ENCODE measurements at regions not wholly inside any gene's neighbourhood (a gene's known extent, or its start where the extent isn't known, plus 50 kb on each side); places are given as distances from the start of the nearest gene placed in this dataset.

GRCh38 chr19:46911456-46911855, 50.7 kb downstream of the ARHGAP35 start:
- DNase-seq (ENCODE audit: low spot score), result no peak

- no peak for DNase-seq (ENCODE audit: low spot score)
These were observed 52.5 kb downstream of the ARHGAP35 start for GRCh38 chr19:46913198-46913851.

GRCh38 chr19:46913852-46914430, 53.1 kb downstream of the ARHGAP35 start:
- no peak for DNase-seq (ENCODE audit: low spot score)

GRCh38 chr19:46915386-46915785, 54.6 kb downstream of the ARHGAP35 start:
- no peak for DNase-seq (ENCODE audit: low spot score)

- DNase-seq (ENCODE audit: low spot score), result no peak
These were observed 56.2 kb downstream of the ARHGAP35 start for GRCh38 chr19:46917002-46917401.

- no peak for DNase-seq (ENCODE audit: low spot score)
These were observed 58.5 kb downstream of the ARHGAP35 start for GRCh38 chr19:46919324-46919723.

GRCh38 chr19:46920362-46920761, 59.6 kb downstream of the ARHGAP35 start:
- no peak for DNase-seq (ENCODE audit: low spot score)

GRCh38 chr19:46921071-46921470, 60.3 kb downstream of the ARHGAP35 start:
- DNase-seq (ENCODE audit: low spot score), result no peak

GRCh38 chr19:46922465-46922864, 61.7 kb downstream of the ARHGAP35 start:
- no peak for DNase-seq (ENCODE audit: low spot score)

GRCh38 chr19:46924874-46925547, 64.2 kb downstream of the ARHGAP35 start:
- DNase-seq (ENCODE audit: low spot score), result peak; percentile 22

- no peak for DNase-seq (ENCODE audit: low spot score)
These were observed 64.8 kb downstream of the ARHGAP35 start for GRCh38 chr19:46925548-46925950.

- DNase-seq (ENCODE audit: low spot score), result no peak
These were observed 65.6 kb downstream of the ARHGAP35 start for GRCh38 chr19:46926170-46927071.

GRCh38 chr19:46927106-46927505, 66.3 kb downstream of the ARHGAP35 start:
- DNase-seq (ENCODE audit: low spot score), result no peak

GRCh38 chr19:46927893-46928292, 67.1 kb downstream of the ARHGAP35 start:
- no peak for DNase-seq (ENCODE audit: low spot score)

- no peak for DNase-seq (ENCODE audit: low spot score)
These were observed 68.2 kb downstream of the ARHGAP35 start for GRCh38 chr19:46928951-46929350.

GRCh38 chr19:46931202-46931601, 70.4 kb downstream of the ARHGAP35 start:
- no peak for DNase-seq (ENCODE audit: low spot score)

- DNase-seq (ENCODE audit: low spot score), result no peak
These were observed 71.5 kb downstream of the ARHGAP35 start for GRCh38 chr19:46932346-46932745.

- peak; percentile 32 for DNase-seq (ENCODE audit: low spot score)
These were observed 74.4 kb downstream of the ARHGAP35 start for GRCh38 chr19:46935066-46935663.

GRCh38 chr19:46943150-46943946, 76.3 kb upstream of the NPAS1 start:
- DNase-seq (ENCODE audit: low spot score), result no peak

- no peak for DNase-seq (ENCODE audit: low spot score)
These were observed 75.4 kb upstream of the NPAS1 start for GRCh38 chr19:46944123-46944748.

Measured in CD4-positive, alpha-beta T cell treated with Interleukin-6 at 100 ng/mL for 8 hours (primary cell).